GM12864 (cell line): ENCODE measurements at regions not wholly inside any gene's neighbourhood (a gene's known extent, or its start where the extent isn't known, plus 50 kb on each side); places are given as distances from the start of the nearest gene placed in this dataset.
"Not testable (repeated sequence)": the region's sequence is repeated elsewhere in the genome, so short reads cannot be mapped to it uniquely, and the experiment has no call there.

ENCODE experiments used
- DNase-seq: peaks from one replicate; pipeline ENCODE4 v3.0.0-alpha.2; 2011; ENCODE audit warnings: low read depth
- H3K4me3 ChIP-seq: 2 replicates; pipeline ENCODE4 v1.5.1; 2011; ENCODE audit warnings: mild to moderate bottlenecking, low read depth, low read length, control low read depth
- CTCF ChIP-seq: IDR thresholded peaks from 2 replicates; pipeline ENCODE4 v1.5.1; 2011; ENCODE audit warnings: low read depth, mild to moderate bottlenecking, moderate library complexity, low read length, control low read depth, inconsistent platforms; ENCODE audit errors: missing control alignments

GRCh38 chrX:65451663-65452062, 82.9 kb downstream of the LAS1L start:
- peak; percentile 60 for TF ChIP-seq CTCF
- H3K4me3 ChIP-seq, result no peak overlapping the region
- no peak for DNase-seq

DNA sequence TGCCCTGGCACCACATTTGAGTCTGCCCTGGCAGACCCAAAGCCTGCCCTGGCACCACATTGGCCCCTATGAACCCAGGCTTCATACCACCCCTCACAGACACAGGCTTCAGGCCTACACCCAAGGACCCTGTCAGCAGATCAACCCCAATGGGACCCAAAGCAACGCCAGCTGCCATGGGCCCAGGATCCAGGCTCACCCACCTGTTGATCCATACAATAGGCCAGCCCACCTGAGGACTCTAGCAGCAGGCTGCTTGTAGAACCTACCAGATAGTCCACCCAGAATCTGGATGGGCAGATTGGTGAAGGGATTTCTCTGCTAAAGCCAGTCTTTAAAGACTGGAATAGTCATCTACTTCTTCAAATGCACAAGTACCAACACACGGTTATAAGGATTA, 114.4 kb downstream of the LAS1L start:
- H3K4me3 ChIP-seq, result no peak overlapping the region
- no peak for DNase-seq
- no peak for TF ChIP-seq CTCF

DNA sequence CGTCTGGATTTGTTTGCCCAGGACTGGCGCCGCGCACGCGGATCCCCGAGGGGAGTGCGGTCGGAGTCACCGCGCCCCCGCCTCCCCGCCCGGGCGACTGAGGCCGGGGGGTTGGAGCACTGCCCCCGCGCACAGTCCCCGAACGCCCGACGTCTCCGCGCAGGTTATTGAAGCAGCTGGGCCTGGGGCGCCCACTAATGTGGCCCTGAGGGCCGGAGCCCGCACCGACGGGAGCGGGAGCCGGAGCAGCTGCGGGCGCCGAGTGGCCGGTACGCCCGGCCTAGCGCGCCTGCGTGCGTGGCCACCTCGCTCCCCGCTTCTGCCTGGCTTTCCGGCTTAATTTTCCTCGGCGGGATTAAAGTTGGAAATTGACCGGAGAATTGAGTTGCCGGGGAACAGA, 126.9 kb downstream of the LAS1L start:
- not testable (repeated sequence) for DNase-seq, H3K4me3 ChIP-seq

DNA sequence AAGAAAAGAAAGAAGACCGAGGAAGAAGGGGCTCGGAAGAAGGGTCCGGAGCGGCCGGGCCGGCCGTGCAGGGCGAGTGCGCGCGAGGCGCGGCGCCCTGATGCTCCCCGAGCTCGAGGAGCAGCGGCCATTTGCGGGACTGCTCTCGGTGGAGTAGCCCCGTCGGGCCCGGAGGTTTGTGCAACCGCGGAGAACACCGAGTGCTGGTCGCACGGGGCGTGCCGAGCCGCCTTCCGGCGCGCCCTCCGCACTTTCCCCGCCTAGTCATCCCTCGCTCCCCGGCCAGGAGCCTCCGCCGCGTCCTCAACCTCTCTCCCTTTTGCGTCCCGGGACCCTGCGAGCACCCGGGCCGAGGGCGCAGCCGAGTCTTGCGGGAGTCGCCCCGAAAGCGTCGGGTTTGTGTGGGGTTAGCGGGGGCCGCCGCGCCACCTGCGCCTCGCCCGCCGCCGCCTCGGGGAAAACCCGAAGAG, 127.4 kb downstream of the LAS1L start:
- DNase-seq, result no peak
- TF ChIP-seq CTCF, result no peak
- no peak overlapping the region for H3K4me3 ChIP-seq

GRCh38 chrX:65406532-65406931, 128.1 kb downstream of the LAS1L start:
- H3K4me3 ChIP-seq, result no peak overlapping the region
- no peak for TF ChIP-seq CTCF
- no peak for DNase-seq

DNA sequence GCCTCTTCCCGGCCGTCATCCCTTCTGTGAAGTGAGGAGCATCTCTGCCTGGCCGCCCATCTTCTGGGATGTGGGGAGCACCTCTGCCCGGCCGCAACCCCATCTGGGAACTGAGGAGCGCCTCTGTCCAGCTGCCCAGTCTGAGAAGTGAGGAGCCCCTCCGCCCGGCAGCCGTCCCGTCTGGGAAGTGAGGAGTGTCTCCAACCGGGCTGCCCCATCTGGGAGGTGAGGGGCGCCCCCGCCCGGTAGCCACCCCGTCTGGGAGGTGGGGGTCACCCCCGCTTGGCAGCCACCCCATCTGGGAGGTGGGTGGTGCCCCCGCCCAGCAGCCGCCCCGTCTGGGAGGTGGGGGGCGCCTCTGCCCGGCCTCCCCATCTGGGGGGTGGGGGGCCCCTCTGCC, 142.3 kb downstream of the LAS1L start:
- no peak for TF ChIP-seq CTCF
- no peak for DNase-seq

DNA sequence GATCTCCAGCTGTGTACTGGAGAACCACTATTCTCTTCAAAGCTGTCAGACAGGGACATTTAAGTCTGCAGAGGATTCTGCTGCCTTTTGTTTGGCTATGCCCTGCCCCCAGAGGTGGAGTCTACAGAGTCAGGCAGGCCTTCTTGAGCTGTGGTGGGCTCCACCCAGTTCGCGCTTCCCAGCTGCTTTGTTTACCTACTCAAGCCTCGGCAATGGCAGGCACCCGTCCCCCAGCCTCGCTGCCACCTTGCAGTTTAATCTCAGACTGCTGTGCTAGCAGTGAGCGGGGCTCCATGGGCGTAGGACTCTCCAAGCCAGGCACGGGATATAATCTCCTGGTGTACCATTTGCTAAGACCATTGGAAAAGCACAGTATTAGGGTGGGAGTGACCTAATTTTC, 145.5 kb downstream of the LAS1L start:
- not testable (repeated sequence) for H3K4me3 ChIP-seq, DNase-seq

More for the DNA sequence above, 142.3 kb downstream of the LAS1L start:
- no peak overlapping the region for H3K4me3 ChIP-seq
